ENCODE measurements at regions not wholly inside any gene's neighbourhood (a gene's known extent, or its start where the extent isn't known, plus 50 kb on each side); places are given as distances from the start of the nearest gene placed in this dataset.

- TF ChIP-seq ATF2 (CRISPR knock-in tag; IDR thresholded peaks at IDR 0.05) = no peak
- TF ChIP-seq CAMTA2 (CRISPR knock-in tag; IDR thresholded peaks at IDR 0.05; ENCODE audit: borderline replicate concordance) = no peak
- TF ChIP-seq PHF8 (CRISPR knock-in tag; IDR thresholded peaks at IDR 0.05) = no peak
- no peak for TF ChIP-seq ZNF720 (CRISPR knock-in tag; IDR thresholded peaks at IDR 0.05)
- TF ChIP-seq ZNF790 (CRISPR knock-in tag; IDR thresholded peaks at IDR 0.05; ENCODE audit: borderline replicate concordance) = no peak
- TF ChIP-seq HNRNPH1 (optimal IDR thresholded peaks at IDR 0.05; ENCODE audit: low read depth, low read length) = no peak
Observed at GRCh38 chr16:51271156-51271701, 120.2 kb upstream of the SALL1 start (continued).

- DNase-seq (ENCODE audit: low spot score) (no peak), ATAC-seq (no peak), FAIRE-seq (no peak)
- Histone ChIP-seq H3K4me1 (ENCODE audit: insufficient read depth, low read length) (no peaks in the 10 kb centered on the region), H3K27me3 (ENCODE audit: control insufficient read depth in 1 of 2, insufficient read depth in 2 of 2, low read length in 2 of 2) (peaks cover 0 to 3% of the 10 kb centered on the region in 2 experiments; a peak in 1 of 5 replicates), H3K4me2 (ENCODE audit: low read depth, low read length) (no peak overlapping the region), H3K4me3 (replicated peaks in 1 of 3; ENCODE audit: insufficient read depth in 1 of 3, low read depth in 2 of 3, low read length in 3 of 3) (no peak overlapping the region), H2AFZ (ENCODE audit: low read length) (no peak overlapping the region), H3K9me3 (ENCODE audit: low read length) (0 out of 2 replicates have a peak, but pooled peaks cover 6% of the 10 kb centered on the region), H4K20me1 (ENCODE audit: insufficient read depth, low read length) (no peaks in the 10 kb centered on the region), H3K27ac (ENCODE audit: extremely low read length, insufficient read depth, low read length) (no peak overlapping the region), H3K9ac (ENCODE audit: insufficient read depth, low read depth, low read length) (no peak overlapping the region), H3K79me2 (ENCODE audit: insufficient read depth, low read length) (no peaks in the 10 kb centered on the region), H3K36me3 (replicated peaks in 1 of 2; ENCODE audit: control insufficient read depth in 1 of 2, insufficient read depth in 2 of 2, low read length in 2 of 2) (no peaks in the 10 kb centered on the region)
- intact Hi-C loops (cut with micrococcal nuclease; ENCODE audit: unreplicated experiment) (no loop called here), in situ Hi-C loops (cut with HindIII; ENCODE audit: extremely low pct_ligation_motif_present, low pct_unique_long_range_greater_than_20kb) (no loop called here)
- no TSS peak for BruUV-seq (replicated peaks)
- 7% methylated on average over 4 of the region's 4 CpGs for WGBS (ENCODE audit: low lambda C conversion rate)
- ChIA-PET CTCF (ENCODE audit: low intra/inter-chr PET ratio, low total read pairs) (no interaction called here), POLR2A (no interaction called here)
- TF ChIP-seq ETS1 (CRISPR knock-in tag; IDR thresholded peaks at IDR 0.05) (no peak), PRMT3 (CRISPR knock-in tag; IDR thresholded peaks at IDR 0.05; ENCODE audit: borderline replicate concordance, low read depth) (no peak), SP2 (CRISPR knock-in tag; IDR thresholded peaks at IDR 0.05) (no peak), SNAPC5 (CRISPR knock-in tag; IDR thresholded peaks at IDR 0.05; ENCODE audit: borderline replicate concordance) (no peak), POGK (CRISPR knock-in tag; conservative IDR thresholded peaks at IDR 0.05) (no peak), RELA (CRISPR knock-in tag; IDR thresholded peaks at IDR 0.05) (no peak), MXD3 (CRISPR knock-in tag; IDR thresholded peaks at IDR 0.05) (no peak), SUZ12 (IDR thresholded peaks at IDR 0.05; ENCODE audit: low read depth, low read length) (no peak), ZBTB26 (CRISPR knock-in tag; IDR thresholded peaks at IDR 0.05; ENCODE audit: borderline replicate concordance) (no peak)
Observed at GRCh38 chr16:51268237-51268636, 117.2 kb upstream of the SALL1 start.
